Hepatocyte (in vitro differentiated cells): ENCODE measurements at regions not wholly inside any gene's neighbourhood (a gene's known extent, or its start where the extent isn't known, plus 50 kb on each side); places are given as distances from the start of the nearest gene placed in this dataset.

Experiments
- DNase-seq: peaks from one replicate; pipeline ENCODE4 v3.0.0-alpha.2; 2016; ENCODE audit warnings: low spot score
- H2AFZ ChIP-seq: fragments of 200-600 bp; sonication (generic); 2 replicates; pipeline ENCODE4 v1.6.0; 2016; ENCODE audit warnings: antibody characterized with exemption, mild to moderate bottlenecking
- H3K27ac ChIP-seq: fragments of 200-600 bp; sonication (generic); 2 replicates; pipeline ENCODE4 v1.5.1; 2016; ENCODE audit warnings: mild to moderate bottlenecking
- H3K27me3 ChIP-seq: fragments of 200-600 bp; sonication (generic); 2 replicates; pipeline ENCODE4 v1.6.1; 2016
- H3K36me3 ChIP-seq: fragments of 200-600 bp; sonication (generic); replicated peaks from 2 replicates; pipeline ENCODE4 v1.5.1; 2016; ENCODE audit warnings: low read depth; ENCODE audit not compliant: insufficient read depth
- H3K4me1 ChIP-seq: fragments of 200-600 bp; sonication (generic); 2 replicates; pipeline ENCODE4 v1.5.1; 2016; ENCODE audit warnings: mild to moderate bottlenecking, moderate library complexity; ENCODE audit not compliant: insufficient read depth
- H3K4me2 ChIP-seq: fragments of 200-600 bp; sonication (generic); 2 replicates; pipeline ENCODE4 v1.6.0; 2016
- H3K4me3 ChIP-seq: fragments of 200-600 bp; sonication (generic); 2 replicates; pipeline ENCODE4 v1.5.1; 2016; ENCODE audit warnings: mild to moderate bottlenecking
- H3K79me2 ChIP-seq: fragments of 200-600 bp; sonication (generic); 2 replicates; pipeline ENCODE4 v1.6.0; 2017; ENCODE audit warnings: mild to moderate bottlenecking
- H3K9me2 ChIP-seq: fragments of 200-600 bp; sonication (generic); replicated peaks from 2 replicates; pipeline ENCODE4 v1.6.0; 2017; ENCODE audit warnings: mild to moderate bottlenecking; ENCODE audit not compliant: insufficient read depth
- H3K9me3 ChIP-seq: fragments of 200-600 bp; sonication (generic); 2 replicates; pipeline ENCODE4 v1.5.1; 2016; ENCODE audit warnings: low read depth, mild to moderate bottlenecking
- H4K20me1 ChIP-seq: fragments of 200-600 bp; sonication (generic); 2 replicates; pipeline ENCODE4 v1.6.0; 2016; ENCODE audit warnings: mild to moderate bottlenecking; ENCODE audit not compliant: insufficient read depth, poor library complexity, severe bottlenecking
- EZH2 ChIP-seq: fragments of 200-600 bp; sonication (generic); IDR thresholded peaks from 2 replicates; pipeline ENCODE4 v1.6.1; 2016; ENCODE audit warnings: antibody characterized with exemption, mild to moderate bottlenecking, borderline replicate concordance
- EZH2phosphoT487 ChIP-seq: fragments of 200-600 bp; sonication (generic); IDR thresholded peaks from one replicate; pipeline ENCODE4 v1.6.1; 2018; ENCODE audit warnings: antibody characterized with exemption, mild to moderate bottlenecking, low read depth, moderate library complexity; ENCODE audit not compliant: unreplicated experiment, severe bottlenecking
- WGBS: methylation state at CpG from one replicate; pipeline ENCODE4 v1.1.6; 2016; ENCODE audit warnings: low lambda C conversion rate; ENCODE audit errors: missing lambda C conversion rate; 5-methylcytosine and 5-hydroxymethylcytosine counted together
- TF ChIP-seq, protein P1 (sequence below): fragments of 200-600 bp; sonication (generic); IDR thresholded peaks from 2 replicates; pipeline ENCODE4 v1.5.1; 2016; ENCODE audit warnings: antibody characterized with exemption, mild to moderate bottlenecking; ENCODE audit not compliant: poor library complexity

DNA sequence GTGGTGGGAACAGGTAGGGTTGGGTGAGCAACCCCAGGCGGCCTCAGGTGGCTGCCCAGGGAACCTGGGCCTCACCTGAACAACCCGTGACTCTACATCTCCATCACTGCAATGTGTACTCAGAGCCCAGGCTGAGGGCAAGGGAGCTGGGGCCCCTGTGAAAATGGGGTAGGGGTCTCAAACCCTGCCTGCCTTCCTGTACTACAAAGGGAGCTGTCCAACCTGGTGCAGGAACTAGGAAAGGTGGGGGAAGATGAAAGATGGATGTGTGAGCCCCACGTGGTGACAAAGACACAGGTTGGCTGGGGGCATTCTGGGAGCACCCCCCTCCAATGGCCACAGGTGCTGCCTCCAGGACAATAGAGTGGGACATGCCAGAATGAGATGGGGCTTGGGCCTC, 62.1 kb upstream of the SLC2A12 start:
- DNase-seq: no peak
- Histone ChIP-seq H3K4me3 (no peak overlapping the region), H3K9me3 (no peaks in the 10 kb centered on the region), H3K4me1 (no peaks in the 10 kb centered on the region), H3K36me3 (no peaks in the 10 kb centered on the region), H3K9me2 (no peaks in the 10 kb centered on the region), H4K20me1 (no peaks in the 10 kb centered on the region), H3K79me2 (no peaks in the 10 kb centered on the region), H2AFZ (no peak overlapping the region), H3K27ac (no peak overlapping the region), H3K4me2 (no peak overlapping the region), H3K27me3 (no peaks in the 10 kb centered on the region)
- TF ChIP-seq, protein P1, sequence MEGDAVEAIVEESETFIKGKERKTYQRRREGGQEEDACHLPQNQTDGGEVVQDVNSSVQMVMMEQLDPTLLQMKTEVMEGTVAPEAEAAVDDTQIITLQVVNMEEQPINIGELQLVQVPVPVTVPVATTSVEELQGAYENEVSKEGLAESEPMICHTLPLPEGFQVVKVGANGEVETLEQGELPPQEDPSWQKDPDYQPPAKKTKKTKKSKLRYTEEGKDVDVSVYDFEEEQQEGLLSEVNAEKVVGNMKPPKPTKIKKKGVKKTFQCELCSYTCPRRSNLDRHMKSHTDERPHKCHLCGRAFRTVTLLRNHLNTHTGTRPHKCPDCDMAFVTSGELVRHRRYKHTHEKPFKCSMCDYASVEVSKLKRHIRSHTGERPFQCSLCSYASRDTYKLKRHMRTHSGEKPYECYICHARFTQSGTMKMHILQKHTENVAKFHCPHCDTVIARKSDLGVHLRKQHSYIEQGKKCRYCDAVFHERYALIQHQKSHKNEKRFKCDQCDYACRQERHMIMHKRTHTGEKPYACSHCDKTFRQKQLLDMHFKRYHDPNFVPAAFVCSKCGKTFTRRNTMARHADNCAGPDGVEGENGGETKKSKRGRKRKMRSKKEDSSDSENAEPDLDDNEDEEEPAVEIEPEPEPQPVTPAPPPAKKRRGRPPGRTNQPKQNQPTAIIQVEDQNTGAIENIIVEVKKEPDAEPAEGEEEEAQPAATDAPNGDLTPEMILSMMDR: no peak
- no peak for TF ChIP-seq EZH2
- no peak for TF ChIP-seq EZH2phosphoT487
- WGBS: 63% methylated on average over 3 of the region's 3 CpGs

DNA sequence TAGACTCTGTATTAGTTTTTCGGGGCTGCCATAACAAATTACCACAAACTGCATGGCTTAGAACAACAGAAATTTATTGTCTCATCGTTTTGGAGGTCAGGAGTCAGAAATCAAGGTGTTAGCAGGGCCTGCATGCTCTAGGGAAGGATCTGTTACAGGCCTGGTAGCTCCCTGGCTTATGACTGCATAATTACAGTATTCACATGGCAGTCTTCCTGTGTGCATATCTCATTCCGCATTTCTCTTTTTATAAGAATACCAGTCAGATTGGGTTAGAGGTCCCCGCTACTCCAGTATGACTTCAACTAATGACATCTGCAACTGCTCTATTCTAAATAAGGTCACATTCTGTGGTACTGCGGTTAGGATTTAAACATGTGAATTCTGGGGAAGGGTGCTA, 59.3 kb upstream of the SLC2A12 start:
- H3K4me2 ChIP-seq: no peak overlapping the region
- H3K4me3 ChIP-seq: no peak overlapping the region
- H4K20me1 ChIP-seq: no peaks in the 10 kb centered on the region
- H3K79me2 ChIP-seq: no peaks in the 10 kb centered on the region
- no peaks in the 10 kb centered on the region for H3K4me1 ChIP-seq
- 82% methylated on average over 5 of the region's 5 CpGs for WGBS
- no peak overlapping the region for H2AFZ ChIP-seq
- H3K9me2 ChIP-seq: no peaks in the 10 kb centered on the region
- no peaks in the 10 kb centered on the region for H3K27me3 ChIP-seq
- no peak for TF ChIP-seq EZH2phosphoT487
- TF ChIP-seq, protein P1: no peak
- TF ChIP-seq EZH2: no peak
- no peak for DNase-seq
- H3K36me3 ChIP-seq: no peaks in the 10 kb centered on the region
- H3K9me3 ChIP-seq: no peaks in the 10 kb centered on the region
- H3K27ac ChIP-seq: no peak overlapping the region

DNA sequence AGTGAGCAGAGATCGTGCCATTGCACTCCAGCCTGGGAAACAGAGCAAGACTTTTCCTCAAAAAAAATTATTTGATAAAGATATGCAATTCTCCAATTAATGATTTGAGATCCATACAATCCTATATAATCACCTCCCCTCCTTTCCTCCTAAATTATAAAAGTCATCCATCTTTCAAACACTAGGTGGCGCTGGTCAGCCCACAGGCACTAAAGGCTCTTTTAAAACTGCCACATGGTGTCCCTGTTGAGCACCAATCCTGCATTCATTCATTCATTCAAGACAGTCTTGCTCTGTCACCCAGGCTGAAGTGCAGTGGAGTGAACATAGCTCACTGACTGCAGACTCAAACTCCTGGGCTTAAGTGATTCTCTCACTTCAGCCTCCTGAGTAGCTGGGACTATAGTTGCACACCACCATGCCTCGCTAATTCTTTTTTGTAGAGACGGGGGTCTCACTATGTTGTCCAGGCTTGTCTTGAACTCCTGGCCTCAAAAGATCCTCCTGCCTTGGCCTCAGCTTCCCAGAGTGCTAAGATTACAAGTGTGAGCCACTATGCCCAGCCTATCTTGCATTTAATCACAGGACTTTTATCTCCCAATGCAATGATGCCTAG, 58.7 kb upstream of the SLC2A12 start:
- Histone ChIP-seq H3K36me3 (no peaks in the 10 kb centered on the region), H3K4me1 (no peaks in the 10 kb centered on the region), H3K27me3 (no peaks in the 10 kb centered on the region), H3K4me3 (no peak overlapping the region), H4K20me1 (no peaks in the 10 kb centered on the region), H3K79me2 (no peaks in the 10 kb centered on the region), H3K9me2 (no peaks in the 10 kb centered on the region), H3K9me3 (no peaks in the 10 kb centered on the region), H2AFZ (no peak overlapping the region), H3K4me2 (no peak overlapping the region), H3K27ac (no peak overlapping the region)
- DNase-seq: peak; percentile 72
- TF ChIP-seq EZH2phosphoT487 (no peak), EZH2 (no peak)
- TF ChIP-seq, protein P1: peak; percentile 64
- 52% methylated on average over 4 of the region's 4 CpGs for WGBS

DNA sequence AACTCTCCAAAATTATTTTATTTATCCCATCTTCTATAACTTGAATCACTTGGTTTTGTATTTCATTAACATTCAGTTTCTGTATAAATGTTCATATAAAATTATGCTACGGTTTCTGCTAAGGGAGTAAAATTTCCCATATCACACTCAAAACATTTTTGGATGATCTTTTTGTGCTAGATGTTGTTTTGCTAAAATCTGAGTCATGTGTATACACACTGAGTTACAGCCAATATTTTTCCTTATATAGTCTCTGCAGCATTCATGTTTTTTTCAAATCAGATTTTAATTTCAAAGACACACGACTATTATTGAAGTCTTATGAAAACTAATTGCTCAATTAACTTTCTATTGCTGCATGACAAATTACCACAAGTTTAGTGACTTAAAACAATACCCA, 54.3 kb upstream of the SLC2A12 start:
- WGBS: 84% methylated on average over 2 of the region's 2 CpGs

More for the DNA sequence above, 54.3 kb upstream of the SLC2A12 start:
- Histone ChIP-seq H3K4me3 (no peak overlapping the region), H3K27me3 (no peaks in the 10 kb centered on the region), H3K9me2 (no peaks in the 10 kb centered on the region), H3K9me3 (no peaks in the 10 kb centered on the region), H2AFZ (no peak overlapping the region), H3K27ac (no peak overlapping the region), H4K20me1 (no peaks in the 10 kb centered on the region), H3K4me1 (no peaks in the 10 kb centered on the region), H3K79me2 (no peaks in the 10 kb centered on the region), H3K4me2 (no peak overlapping the region), H3K36me3 (no peaks in the 10 kb centered on the region)
- TF ChIP-seq, protein P1: no peak
- TF ChIP-seq EZH2phosphoT487 (no peak), EZH2 (no peak)
- DNase-seq: no peak
